ENCODE measurements at regions not wholly inside any gene's neighbourhood (a gene's known extent, or its start where the extent isn't known, plus 50 kb on each side); places are given as distances from the start of the nearest gene placed in this dataset.

GRCh38 chr10:120174491-120174890 lies 282.0 kb downstream of the SEC23IP start:
- no peak for TF ChIP-seq MAX (IDR thresholded peaks at IDR 0.05)
- TF ChIP-seq CTCF (IDR thresholded peaks at IDR 0.05) = no peak
- TF ChIP-seq POLR2A (IDR thresholded peaks at IDR 0.05; ENCODE audit: low read length) = no peak
- TF ChIP-seq MAFK (IDR thresholded peaks at IDR 0.05; ENCODE audit: partially characterized antibody) = no peak
- no peak for TF ChIP-seq EHMT2 (IDR thresholded peaks at IDR 0.05; ENCODE audit: low read depth)
- no peak for TF ChIP-seq USF2 (IDR thresholded peaks at IDR 0.05)
- TF ChIP-seq CEBPB (IDR thresholded peaks at IDR 0.05) = no peak
- TF ChIP-seq SMC3 (IDR thresholded peaks at IDR 0.05) = no peak
- TF ChIP-seq, protein P1, sequence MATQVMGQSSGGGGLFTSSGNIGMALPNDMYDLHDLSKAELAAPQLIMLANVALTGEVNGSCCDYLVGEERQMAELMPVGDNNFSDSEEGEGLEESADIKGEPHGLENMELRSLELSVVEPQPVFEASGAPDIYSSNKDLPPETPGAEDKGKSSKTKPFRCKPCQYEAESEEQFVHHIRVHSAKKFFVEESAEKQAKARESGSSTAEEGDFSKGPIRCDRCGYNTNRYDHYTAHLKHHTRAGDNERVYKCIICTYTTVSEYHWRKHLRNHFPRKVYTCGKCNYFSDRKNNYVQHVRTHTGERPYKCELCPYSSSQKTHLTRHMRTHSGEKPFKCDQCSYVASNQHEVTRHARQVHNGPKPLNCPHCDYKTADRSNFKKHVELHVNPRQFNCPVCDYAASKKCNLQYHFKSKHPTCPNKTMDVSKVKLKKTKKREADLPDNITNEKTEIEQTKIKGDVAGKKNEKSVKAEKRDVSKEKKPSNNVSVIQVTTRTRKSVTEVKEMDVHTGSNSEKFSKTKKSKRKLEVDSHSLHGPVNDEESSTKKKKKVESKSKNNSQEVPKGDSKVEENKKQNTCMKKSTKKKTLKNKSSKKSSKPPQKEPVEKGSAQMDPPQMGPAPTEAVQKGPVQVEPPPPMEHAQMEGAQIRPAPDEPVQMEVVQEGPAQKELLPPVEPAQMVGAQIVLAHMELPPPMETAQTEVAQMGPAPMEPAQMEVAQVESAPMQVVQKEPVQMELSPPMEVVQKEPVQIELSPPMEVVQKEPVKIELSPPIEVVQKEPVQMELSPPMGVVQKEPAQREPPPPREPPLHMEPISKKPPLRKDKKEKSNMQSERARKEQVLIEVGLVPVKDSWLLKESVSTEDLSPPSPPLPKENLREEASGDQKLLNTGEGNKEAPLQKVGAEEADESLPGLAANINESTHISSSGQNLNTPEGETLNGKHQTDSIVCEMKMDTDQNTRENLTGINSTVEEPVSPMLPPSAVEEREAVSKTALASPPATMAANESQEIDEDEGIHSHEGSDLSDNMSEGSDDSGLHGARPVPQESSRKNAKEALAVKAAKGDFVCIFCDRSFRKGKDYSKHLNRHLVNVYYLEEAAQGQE (IDR thresholded peaks at IDR 0.05) = no peak
- no peak for TF ChIP-seq MAZ (IDR thresholded peaks at IDR 0.05; ENCODE audit: borderline replicate concordance, low read depth, low read length)
- no peak for TF ChIP-seq CHD2 (IDR thresholded peaks at IDR 0.05; ENCODE audit: low read length, partially characterized antibody)
- TF ChIP-seq ZSCAN20 (CRISPR knock-in tag; IDR thresholded peaks at IDR 0.05) = no peak
- no peak for TF ChIP-seq RAD21 (conservative IDR thresholded peaks at IDR 0.05 in 1 of 2, IDR thresholded peaks at IDR 0.05 in 1 of 2)
